ENCODE measurements at regions not wholly inside any gene's neighbourhood (a gene's known extent, or its start where the extent isn't known, plus 50 kb on each side); places are given as distances from the start of the nearest gene placed in this dataset.

DNA sequence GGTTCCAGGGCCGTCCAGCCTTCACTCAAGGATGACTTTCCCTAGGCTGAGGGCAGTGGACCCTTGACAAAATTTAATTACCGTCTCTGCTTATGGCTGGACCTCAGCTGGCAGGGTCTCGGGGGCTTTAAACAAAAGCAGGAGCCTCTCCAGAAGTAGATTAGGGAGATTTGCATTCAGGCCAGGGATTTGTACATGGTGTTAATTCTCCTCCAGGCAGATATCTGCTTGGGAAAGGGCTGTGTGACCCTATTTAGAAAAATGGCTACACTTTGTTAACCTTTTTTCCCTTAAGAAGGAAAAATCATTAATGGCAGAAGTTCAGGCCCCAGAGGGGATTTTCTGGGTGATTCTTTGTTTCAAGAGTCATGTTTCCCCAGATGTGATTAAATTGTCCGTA lies 329.1 kb upstream of the C2CD4B start:
- H3K4me3 Mint-ChIP-seq: no peak overlapping the region
- no peaks in the 10 kb centered on the region for H3K9me3 Mint-ChIP-seq
- H3K4me1 Mint-ChIP-seq: no peaks in the 10 kb centered on the region
- no peak overlapping the region for H3K27ac Mint-ChIP-seq
- peaks cover 0 to 9% of the 10 kb centered on the region in 2 donors for H3K27me3 Mint-ChIP-seq
- DNase-seq: no peak
- no peak for ATAC-seq (replicated peaks)
- H3K36me3 Mint-ChIP-seq: no peaks in the 10 kb centered on the region

DNA sequence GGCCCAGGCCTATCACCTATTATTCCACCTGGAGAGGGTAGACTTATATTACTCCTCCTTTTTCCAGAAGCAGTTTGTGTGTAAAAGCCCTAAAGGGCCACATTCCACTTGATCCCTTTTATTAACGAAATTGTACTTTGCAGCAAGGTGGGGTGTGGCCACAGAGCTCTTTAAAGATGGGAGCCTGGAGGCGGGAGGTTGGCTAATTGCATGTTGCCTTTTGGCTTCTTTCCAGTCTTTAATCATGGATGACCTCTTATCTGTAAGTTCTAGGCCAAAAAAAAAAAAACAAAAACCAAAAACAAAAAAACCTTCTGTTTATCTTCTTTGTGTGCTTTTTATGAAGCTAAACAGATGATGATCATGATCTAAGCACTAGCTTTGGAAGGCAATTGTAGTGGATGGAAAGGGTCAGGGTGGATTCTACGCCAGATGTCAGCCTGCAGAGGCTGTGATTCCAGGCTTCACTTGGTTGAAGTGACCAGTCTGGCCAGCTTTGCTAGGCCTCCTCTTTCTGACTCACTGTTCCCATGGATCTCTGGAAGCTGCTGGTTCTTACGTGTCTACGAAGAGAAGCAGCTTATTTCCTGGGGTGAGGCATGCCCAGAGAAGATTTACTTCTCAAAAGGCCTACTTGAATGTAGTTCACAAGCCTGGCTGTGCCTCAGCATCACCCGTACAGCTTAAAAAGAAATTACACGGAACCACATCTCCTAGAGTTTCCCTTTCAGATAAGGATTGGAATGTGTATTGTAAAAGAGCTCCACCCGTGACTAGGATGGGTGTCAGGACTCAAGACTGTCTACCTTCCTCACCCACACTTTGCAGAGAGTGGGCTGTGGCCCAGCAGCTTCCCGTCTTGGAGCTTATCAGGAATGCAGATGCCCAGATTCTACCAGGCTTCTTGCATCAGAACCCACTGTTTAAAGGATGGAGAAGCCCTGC lies 330.9 kb upstream of the C2CD4B start:
- H3K9me3 Mint-ChIP-seq: no peaks in the 10 kb centered on the region
- no peak overlapping the region for H3K4me3 Mint-ChIP-seq
- H3K27ac Mint-ChIP-seq: no peak overlapping the region
- no peaks in the 10 kb centered on the region for H3K4me1 Mint-ChIP-seq
- no peak for DNase-seq
- H3K27me3 Mint-ChIP-seq: peaks cover 0 to 9% of the 10 kb centered on the region in 2 donors
- ATAC-seq (replicated peaks): no peak
- H3K36me3 Mint-ChIP-seq: no peaks in the 10 kb centered on the region

- Mint-ChIP-seq H3K4me3 (no peak overlapping the region), H3K27me3 (peaks cover 0 to 9% of the 10 kb centered on the region in 2 donors), H3K4me1 (no peaks in the 10 kb centered on the region), H3K36me3 (no peaks in the 10 kb centered on the region), H3K9me3 (no peaks in the 10 kb centered on the region), H3K27ac (no peak overlapping the region)
- ATAC-seq (replicated peaks) (no peak), DNase-seq (no peak)
These were observed 332.3 kb upstream of the C2CD4B start for GRCh38 chr15:62497356-62497755.

DNA sequence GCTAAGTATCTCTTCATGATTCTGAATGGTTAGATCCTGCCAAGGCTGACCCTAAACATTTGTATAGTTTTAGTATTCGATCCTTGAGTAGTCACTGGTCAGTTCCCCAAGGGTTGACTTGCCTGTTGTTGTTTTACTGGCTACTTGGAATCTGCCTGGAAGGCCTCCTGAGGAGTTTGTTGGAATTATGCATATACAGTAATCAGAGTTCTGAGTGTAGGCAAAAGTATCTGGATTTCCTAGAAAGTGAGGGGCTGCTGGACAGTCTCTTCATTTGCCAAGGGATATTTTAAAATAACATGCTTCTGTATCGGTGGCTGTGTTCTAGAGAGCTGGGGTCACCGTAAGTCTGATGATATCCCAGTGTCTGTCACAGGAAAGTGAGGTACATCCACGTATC lies 333.2 kb upstream of the C2CD4B start:
- Mint-ChIP-seq H3K4me3 (no peak overlapping the region), H3K9me3 (no peaks in the 10 kb centered on the region), H3K27me3 (peaks cover 0 to 4% of the 10 kb centered on the region in 2 donors), H3K27ac (no peak overlapping the region), H3K36me3 (no peaks in the 10 kb centered on the region), H3K4me1 (peaks cover 0 to under 1% of the 10 kb centered on the region in 2 donors)
- DNase-seq: no peak
- ATAC-seq (replicated peaks): no peak

DNA sequence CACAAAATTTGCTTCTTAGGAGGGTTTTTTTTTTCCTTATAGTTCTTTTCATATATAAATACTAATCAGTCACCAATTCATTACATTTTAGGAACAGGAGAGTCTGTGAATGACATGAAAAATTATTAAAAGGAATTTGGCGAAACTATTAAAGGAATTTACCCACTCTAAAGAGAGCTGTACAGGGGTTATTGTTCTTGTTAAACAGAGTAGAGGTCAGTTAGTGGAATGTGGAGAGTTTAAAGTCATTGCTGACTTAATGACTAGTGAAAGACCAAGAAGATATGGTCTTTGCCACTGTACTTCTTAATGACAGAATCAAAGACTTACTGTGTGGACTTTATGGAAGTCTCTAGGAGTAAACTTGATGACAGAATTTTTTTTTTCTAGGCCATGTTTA lies 333.6 kb upstream of the C2CD4B start:
- Mint-ChIP-seq H3K4me3 (no peak overlapping the region), H3K9me3 (no peaks in the 10 kb centered on the region), H3K4me1 (peaks cover 3 to 5% of the 10 kb centered on the region in 2 donors), H3K36me3 (no peaks in the 10 kb centered on the region), H3K27ac (no peak overlapping the region), H3K27me3 (peaks cover 0 to 4% of the 10 kb centered on the region in 2 donors)
- DNase-seq (no peak), ATAC-seq (replicated peaks) (no peak)

GRCh38 chr15:62500325-62500724 lies 335.2 kb upstream of the C2CD4B start:
- H3K27me3 Mint-ChIP-seq: no peaks in the 10 kb centered on the region
- H3K27ac Mint-ChIP-seq: no peak overlapping the region
- no peaks in the 10 kb centered on the region for H3K36me3 Mint-ChIP-seq
- no peaks in the 10 kb centered on the region for H3K9me3 Mint-ChIP-seq
- no peak for ATAC-seq (replicated peaks)
- no peak for DNase-seq
- peaks cover 3 to 7% of the 10 kb centered on the region in 2 donors for H3K4me1 Mint-ChIP-seq
- no peak overlapping the region for H3K4me3 Mint-ChIP-seq

- H3K27ac Mint-ChIP-seq: no peak overlapping the region
- H3K4me3 Mint-ChIP-seq: no peak overlapping the region
- peaks cover 3 to 7% of the 10 kb centered on the region in 2 donors for H3K4me1 Mint-ChIP-seq
- no peak for ATAC-seq (replicated peaks)
- no peaks in the 10 kb centered on the region for H3K36me3 Mint-ChIP-seq
- no peaks in the 10 kb centered on the region for H3K9me3 Mint-ChIP-seq
- DNase-seq: no peak
- no peaks in the 10 kb centered on the region for H3K27me3 Mint-ChIP-seq
These were observed 337.4 kb upstream of the C2CD4B start for GRCh38 chr15:62502451-62502850.

DNA sequence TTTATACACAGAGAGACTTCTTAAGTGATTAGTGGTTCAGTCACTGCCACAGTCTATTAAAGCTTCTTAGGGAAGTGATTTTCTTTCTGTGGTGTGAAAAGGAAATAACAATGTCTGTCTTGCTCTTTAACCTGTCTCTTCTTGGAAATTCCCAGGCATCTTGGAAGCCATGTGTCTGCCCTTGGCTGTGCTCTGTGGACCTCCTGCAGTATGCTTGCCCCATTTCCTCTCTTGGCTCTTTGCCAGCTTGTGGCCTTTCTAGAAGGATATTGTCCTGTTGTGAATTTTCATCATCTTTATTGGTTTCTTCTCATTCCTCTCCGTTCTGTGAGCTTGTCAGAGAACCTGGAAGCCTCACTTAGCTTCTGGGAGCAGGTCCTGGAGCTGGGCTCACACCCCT lies 338.4 kb upstream of the C2CD4B start:
- H3K27me3 Mint-ChIP-seq: no peaks in the 10 kb centered on the region
- no peak overlapping the region for H3K4me3 Mint-ChIP-seq
- H3K36me3 Mint-ChIP-seq: no peaks in the 10 kb centered on the region
- peaks cover 3 to 7% of the 10 kb centered on the region in 2 donors for H3K4me1 Mint-ChIP-seq
- no peaks in the 10 kb centered on the region for H3K9me3 Mint-ChIP-seq
- ATAC-seq (replicated peaks) (peak; percentile 42 to 45), DNase-seq (no peak)
- H3K27ac Mint-ChIP-seq: no peak overlapping the region

GRCh38 chr15:62505762-62506161 lies 340.7 kb upstream of the C2CD4B start:
- Mint-ChIP-seq H3K36me3 (no peaks in the 10 kb centered on the region), H3K4me1 (peaks cover 3 to 7% of the 10 kb centered on the region in 2 donors), H3K9me3 (no peaks in the 10 kb centered on the region), H3K4me3 (no peak overlapping the region), H3K27me3 (no peaks in the 10 kb centered on the region), H3K27ac (no peak overlapping the region)
- ATAC-seq (replicated peaks) (no peak), DNase-seq (no peak)

DNA sequence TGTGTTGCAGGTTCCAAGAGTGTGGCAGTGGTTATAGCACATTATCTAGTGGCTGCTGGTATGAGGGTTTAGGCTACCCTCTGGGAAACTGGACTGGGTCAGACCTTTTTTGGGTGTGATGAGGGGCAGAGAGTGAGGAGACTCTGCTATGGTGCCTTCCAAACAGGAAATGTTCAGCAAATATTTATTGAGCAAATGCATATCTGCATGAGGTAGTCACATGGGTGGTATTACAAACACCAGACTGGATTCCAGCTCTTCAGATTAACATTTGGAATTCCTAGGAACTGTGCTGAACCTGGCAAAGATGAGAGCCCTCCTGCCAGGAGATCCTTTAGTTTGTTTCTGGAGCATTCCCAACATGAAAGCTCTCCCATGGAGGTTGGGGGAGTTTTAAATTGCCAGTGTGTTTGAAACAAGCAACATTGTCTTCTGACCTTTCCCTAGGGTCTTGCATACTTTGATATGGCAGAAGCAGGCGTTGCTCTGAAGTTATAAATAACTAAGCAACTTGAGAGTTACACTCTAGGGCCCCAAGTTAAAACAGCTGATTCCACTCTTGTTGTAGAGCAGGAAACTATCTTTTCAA lies 341.2 kb upstream of the C2CD4B start:
- DNase-seq: no peak
- Mint-ChIP-seq H3K4me1 (peaks cover 3 to 7% of the 10 kb centered on the region in 2 donors), H3K4me3 (no peak overlapping the region), H3K9me3 (no peaks in the 10 kb centered on the region), H3K27ac (no peak overlapping the region), H3K36me3 (no peaks in the 10 kb centered on the region), H3K27me3 (no peaks in the 10 kb centered on the region)
- no peak for ATAC-seq (replicated peaks)

DNA sequence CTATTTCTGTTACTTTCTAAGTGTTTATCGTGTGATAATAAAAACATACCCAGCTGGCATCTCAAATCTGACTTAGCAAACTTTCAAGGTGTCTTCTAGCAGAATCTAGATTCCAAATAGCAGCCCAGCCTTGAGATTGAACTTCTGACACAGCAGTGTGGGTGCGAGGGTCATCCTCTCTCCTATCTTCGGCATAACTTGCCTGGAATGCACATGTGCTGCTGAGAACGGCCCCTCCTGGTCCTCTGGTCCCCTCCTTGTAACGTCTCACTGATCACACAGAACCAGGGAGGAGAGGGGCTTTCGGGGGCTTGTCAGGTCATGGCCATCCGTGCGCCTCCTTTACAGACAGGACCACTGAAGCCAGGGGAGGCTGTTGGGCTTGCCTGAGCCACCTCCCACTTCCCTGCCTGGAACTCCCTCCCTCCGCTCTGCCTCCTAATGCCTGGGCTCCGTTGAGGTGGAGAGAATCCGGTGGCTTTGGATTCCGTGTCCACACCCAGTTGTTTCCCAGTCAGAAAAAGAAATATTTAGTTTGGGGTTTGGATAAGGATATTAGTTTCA lies 344.4 kb upstream of the C2CD4B start:
- H3K27me3 Mint-ChIP-seq: peaks cover 0 to 5% of the 10 kb centered on the region in 2 donors
- H3K27ac Mint-ChIP-seq: no peak overlapping the region
- H3K9me3 Mint-ChIP-seq: no peaks in the 10 kb centered on the region
- no peaks in the 10 kb centered on the region for H3K36me3 Mint-ChIP-seq
- ATAC-seq (replicated peaks) (no peak), DNase-seq (no peak)
- no peaks in the 10 kb centered on the region for H3K4me1 Mint-ChIP-seq
- no peak overlapping the region for H3K4me3 Mint-ChIP-seq

DNA sequence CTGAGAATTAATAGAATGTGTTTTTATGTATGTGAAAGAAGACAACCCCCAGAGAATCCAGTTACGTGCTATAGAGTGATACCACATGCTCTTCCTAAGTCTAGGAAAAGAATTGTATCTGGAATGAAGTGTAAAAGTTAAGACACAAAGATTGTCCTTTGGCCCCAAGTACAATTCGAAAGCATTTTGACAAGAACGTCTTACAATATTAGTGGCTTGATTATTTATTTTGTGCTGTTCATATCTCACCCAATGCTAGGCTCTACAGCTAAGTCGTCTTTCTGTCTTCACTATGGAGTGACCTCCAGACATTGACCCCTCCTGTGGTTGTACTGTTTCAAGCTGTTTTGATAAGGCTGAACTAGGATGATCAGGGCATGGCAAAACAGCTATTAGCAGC lies 345.7 kb upstream of the C2CD4B start:
- H3K4me1 Mint-ChIP-seq: no peaks in the 10 kb centered on the region
- ATAC-seq (replicated peaks) (no peak), DNase-seq (no peak)
- H3K4me3 Mint-ChIP-seq: no peak overlapping the region
- peaks cover 5 to 6% of the 10 kb centered on the region in 2 donors for H3K27me3 Mint-ChIP-seq
- no peaks in the 10 kb centered on the region for H3K9me3 Mint-ChIP-seq
- H3K36me3 Mint-ChIP-seq: no peaks in the 10 kb centered on the region
- H3K27ac Mint-ChIP-seq: no peak overlapping the region

DNA sequence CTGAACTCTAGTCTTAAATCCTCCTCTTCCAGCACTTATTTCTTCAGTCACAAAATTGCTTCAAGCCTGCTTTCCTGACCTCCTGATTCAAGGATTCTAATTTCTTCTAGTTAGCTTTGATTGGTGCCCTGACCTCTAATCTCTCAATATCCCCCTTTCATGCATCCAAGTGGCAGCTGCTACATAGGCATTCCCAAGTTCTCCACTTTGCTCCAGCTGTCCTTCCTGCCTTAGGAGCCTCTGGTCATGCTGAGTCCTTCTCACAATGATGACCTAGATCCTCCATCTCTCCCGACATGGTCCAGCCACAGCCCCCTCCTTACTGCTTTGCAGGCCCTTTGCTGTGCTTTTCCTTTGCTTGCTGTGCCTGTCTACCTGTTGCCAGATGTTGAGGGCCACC lies 347.8 kb upstream of the C2CD4B start:
- Mint-ChIP-seq H3K9me3 (no peaks in the 10 kb centered on the region), H3K4me3 (no peak overlapping the region), H3K27me3 (peaks cover 6 to 13% of the 10 kb centered on the region in 2 donors), H3K4me1 (no peaks in the 10 kb centered on the region), H3K27ac (no peak overlapping the region), H3K36me3 (no peaks in the 10 kb centered on the region)
- ATAC-seq (replicated peaks) (no peak), DNase-seq (no peak)

- no peak for ATAC-seq (replicated peaks)
These were observed 348.8 kb upstream of the C2CD4B start for GRCh38 chr15:62513893-62514292.

More at GRCh38 chr15:62513893-62514292, 348.8 kb upstream of the C2CD4B start:
- Mint-ChIP-seq H3K36me3 (no peaks in the 10 kb centered on the region), H3K4me1 (no peaks in the 10 kb centered on the region), H3K27me3 (peaks cover 6 to 16% of the 10 kb centered on the region in 2 donors), H3K27ac (no peak overlapping the region), H3K9me3 (no peaks in the 10 kb centered on the region), H3K4me3 (no peak overlapping the region)
- DNase-seq: no peak
